Right lung (tissue), 2 donors: ENCODE measurements at regions not wholly inside any gene's neighbourhood (a gene's known extent, or its start where the extent isn't known, plus 50 kb on each side); places are given as distances from the start of the nearest gene placed in this dataset.
"Not testable (repeated sequence)": the region's sequence is repeated elsewhere in the genome, so short reads cannot be mapped to it uniquely, and the experiment has no call there.

Experiments used
- DNase-seq, 2 donors: peaks; one replicate each; pipeline ENCODE4 v3.0.0-alpha.2; 2013

DNA sequence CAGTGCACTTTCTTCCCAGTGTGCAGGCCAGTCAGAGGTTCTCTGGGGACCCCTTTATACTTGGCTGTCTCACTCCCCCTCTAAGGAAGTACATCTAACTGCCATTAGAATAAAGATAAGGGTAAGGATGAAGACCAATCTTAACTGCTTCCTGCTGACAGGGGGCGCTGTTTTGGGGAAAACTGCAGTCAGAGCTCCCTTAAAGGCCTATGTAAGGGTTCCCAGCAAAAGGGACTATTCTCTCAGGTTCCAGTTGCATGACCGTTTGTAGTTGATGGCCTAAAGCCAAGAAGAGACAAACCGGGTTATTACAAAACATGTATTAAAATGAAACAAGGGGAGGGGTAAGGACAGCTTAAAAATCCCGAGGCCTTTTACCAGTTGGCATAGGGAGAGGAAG is 115.6 kb upstream of the SPIN4 start:
- no peak for DNase-seq

DNA sequence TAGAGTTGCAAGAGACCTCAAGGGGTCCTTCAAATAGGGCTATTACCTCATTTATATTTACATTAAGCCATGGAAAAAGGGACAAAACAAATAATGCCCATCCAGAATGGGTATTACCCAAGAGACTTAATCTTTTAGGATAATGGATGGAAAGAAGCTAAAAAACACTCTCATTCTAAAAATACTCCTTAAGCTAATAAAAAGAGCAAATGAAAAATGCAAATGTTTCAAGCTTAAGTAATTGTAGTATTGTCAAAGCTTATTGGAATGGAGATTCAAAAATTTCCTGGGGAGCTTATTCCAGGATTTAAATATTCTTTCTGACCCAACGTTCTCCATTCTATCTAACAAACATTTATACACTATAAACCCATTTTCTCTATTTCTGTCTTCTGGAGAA is 107.8 kb upstream of the SPIN4 start:
- DNase-seq: no peak

DNA sequence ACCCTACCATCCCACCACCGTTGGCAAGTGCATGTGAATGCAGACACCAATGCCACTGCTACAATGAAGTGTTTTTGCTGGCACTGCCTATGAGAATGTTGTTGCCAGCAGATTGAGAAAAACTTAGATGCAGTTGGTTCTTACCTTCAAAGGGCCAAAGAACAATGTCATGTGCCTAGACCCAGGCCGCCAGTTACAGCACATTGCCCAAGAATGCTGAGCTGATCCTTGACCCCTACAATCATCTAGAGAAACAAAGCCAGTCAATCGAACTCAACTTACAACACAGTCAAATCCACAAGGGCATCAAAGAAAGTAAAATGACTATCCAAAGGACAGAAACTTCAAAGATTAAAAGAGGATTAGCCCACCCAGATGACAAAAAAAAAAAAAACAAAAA is 102.4 kb upstream of the SPIN4 start:
- DNase-seq: no peak

DNA sequence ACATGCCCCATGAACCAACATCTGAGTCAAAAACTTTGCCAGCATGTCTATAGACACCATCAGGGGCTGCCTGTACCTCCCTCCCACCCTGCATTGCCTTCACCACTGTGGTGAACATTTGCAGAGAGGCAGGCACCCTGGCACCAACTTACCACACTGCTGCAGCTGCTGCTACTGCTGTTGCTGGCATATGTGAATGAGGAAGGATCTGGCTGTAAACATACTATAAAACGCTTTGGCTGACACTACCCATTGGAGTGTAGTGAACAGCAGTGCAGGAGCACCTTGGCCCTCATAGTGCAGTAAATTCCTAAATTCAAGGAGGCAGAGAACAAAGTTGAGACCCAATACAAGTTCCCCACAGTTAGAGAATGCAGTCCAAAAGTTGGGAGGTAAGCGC is 90.6 kb upstream of the SPIN4 start:
- no peak for DNase-seq

GRCh38 chrX:63439580-63439979 is 88.4 kb upstream of the SPIN4 start:
- DNase-seq: no peak

DNA sequence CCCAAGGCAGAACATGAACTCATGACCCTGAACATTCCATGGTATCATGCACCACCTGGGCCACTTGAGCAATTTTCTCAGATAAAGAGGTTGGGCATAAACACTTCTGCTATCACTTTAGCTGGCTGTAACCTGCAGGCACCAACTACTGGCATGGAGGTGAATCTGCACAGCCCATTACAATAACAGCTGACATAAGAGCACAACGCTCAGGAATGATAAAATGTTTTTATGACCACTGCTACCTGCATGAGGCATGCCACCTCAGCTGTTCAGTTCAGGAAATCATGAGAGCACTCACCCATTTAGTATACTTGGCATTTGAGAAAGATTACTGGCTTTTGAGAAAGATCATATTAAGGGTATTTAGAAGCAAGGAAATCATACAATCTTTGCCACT is 85.7 kb upstream of the SPIN4 start:
- DNase-seq: no peak

DNA sequence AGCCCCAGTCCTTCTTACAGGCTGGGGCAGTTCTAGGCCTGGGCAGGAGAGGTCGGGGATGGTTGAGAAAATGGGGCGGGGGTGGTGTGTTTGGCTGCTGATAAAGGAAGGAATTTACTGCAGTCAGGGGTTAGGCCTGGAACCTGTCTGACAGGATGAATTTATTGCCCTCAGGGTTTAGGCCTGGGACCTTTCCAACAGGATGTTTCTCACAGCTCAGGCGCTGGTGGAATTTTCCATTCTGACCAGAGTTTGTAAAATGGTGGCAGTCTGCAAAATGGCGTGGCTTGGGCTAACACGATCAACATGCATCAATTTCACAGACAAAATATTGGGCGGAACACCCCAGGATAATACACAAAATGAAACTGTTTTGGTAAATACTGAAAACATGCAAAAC is 83.5 kb upstream of the SPIN4 start:
- DNase-seq: no peak

- no peak for DNase-seq
These were observed 83.1 kb upstream of the SPIN4 start for GRCh38 chrX:63434206-63434605.

- DNase-seq: no peak
These were observed 78.9 kb upstream of the SPIN4 start for GRCh38 chrX:63430026-63430425.

- DNase-seq: no peak
These were observed 77.2 kb upstream of the SPIN4 start for GRCh38 chrX:63428348-63428747.

- DNase-seq: no peak
These were observed 75.4 kb upstream of the SPIN4 start for GRCh38 chrX:63426519-63426918.

- DNase-seq: no peak
These were observed 72.9 kb upstream of the SPIN4 start for GRCh38 chrX:63424063-63424462.

GRCh38 chrX:63421411-63421810 is 70.3 kb upstream of the SPIN4 start:
- no peak for DNase-seq

- DNase-seq: no peak
These were observed 67.1 kb upstream of the SPIN4 start for GRCh38 chrX:63418211-63418610.

GRCh38 chrX:63417649-63418048 is 66.5 kb upstream of the SPIN4 start:
- DNase-seq: no peak

- DNase-seq: not testable (repeated sequence)
These were observed 58.8 kb upstream of the SPIN4 start for GRCh38 chrX:63409934-63410333.

DNA sequence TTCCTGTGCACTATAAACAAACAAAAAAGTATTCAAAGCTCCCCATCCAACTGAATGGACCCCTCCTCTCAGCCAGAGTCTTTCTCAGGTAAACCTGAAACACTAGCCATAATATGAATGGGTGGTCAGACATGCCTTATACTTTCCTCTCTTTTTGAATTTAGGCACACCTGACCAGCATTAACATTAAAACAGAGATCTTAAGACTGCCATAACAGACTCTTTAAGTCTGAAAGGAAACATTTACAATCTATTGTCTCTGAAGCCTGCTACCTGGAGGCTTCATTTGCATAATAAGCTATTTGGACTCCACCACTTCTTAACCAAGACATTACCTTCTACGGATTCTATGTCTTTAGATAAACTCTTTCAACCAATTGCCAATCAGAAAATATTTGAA is 56.9 kb upstream of the SPIN4 start:
- DNase-seq: no peak

- no peak for DNase-seq
These were observed 53.2 kb upstream of the SPIN4 start for GRCh38 chrX:63404332-63404731.

DNA sequence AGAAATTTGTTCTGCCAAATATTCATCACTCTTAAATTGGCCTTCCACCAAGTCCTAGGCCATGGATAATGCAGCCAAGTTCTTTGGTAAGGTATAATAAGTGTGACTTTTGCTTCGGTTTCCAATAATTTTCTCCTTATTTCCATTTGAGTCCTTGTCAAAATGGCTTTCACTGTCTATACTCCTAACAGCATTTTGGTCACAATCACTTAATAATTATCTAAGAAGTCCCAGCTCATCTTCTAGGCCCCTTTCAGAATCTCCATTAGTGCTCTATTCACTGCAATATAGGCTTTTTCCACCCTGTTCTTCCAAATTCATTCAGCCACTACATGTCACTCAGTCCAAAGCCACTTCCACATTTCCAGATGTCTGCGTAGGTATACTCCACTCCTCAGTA is 51.0 kb upstream of the SPIN4 start:
- DNase-seq: no peak
